ENCODE measurements at regions not wholly inside any gene's neighbourhood (a gene's known extent, or its start where the extent isn't known, plus 50 kb on each side); places are given as distances from the start of the nearest gene placed in this dataset.
"Not testable (repeated sequence)": the region's sequence is repeated elsewhere in the genome, so short reads cannot be mapped to it uniquely, and the experiment has no call there.

- not testable (repeated sequence) for DNase-seq
Measured at GRCh38 chr1:144516172-144516571, 54.7 kb upstream of the NBPF15 start.

GRCh38 chr1:144516906-144517305 lies 55.4 kb upstream of the NBPF15 start:
- not testable (repeated sequence) for DNase-seq

- DNase-seq: not testable (repeated sequence)
Measured at GRCh38 chr1:144518439-144518838, 57.0 kb upstream of the NBPF15 start.

- DNase-seq: not testable (repeated sequence)
Measured at GRCh38 chr1:144519528-144520189, 58.2 kb upstream of the NBPF15 start.

GRCh38 chr1:144523661-144524407 lies 62.4 kb upstream of the NBPF15 start:
- DNase-seq: peak; percentile 77 to 78

GRCh38 chr1:144532156-144532607 lies 60.5 kb upstream of the PPIAL4F start:
- peak; percentile 20 to 51 for DNase-seq

GRCh38 chr1:144533480-144533879 lies 59.2 kb upstream of the PPIAL4F start:
- DNase-seq: not testable (repeated sequence)

- DNase-seq: not testable (repeated sequence)
Measured at GRCh38 chr1:144534286-144534685, 58.4 kb upstream of the PPIAL4F start.

GRCh38 chr1:144536677-144537076 lies 56.0 kb upstream of the PPIAL4F start:
- not testable (repeated sequence) for DNase-seq

- not testable (repeated sequence) for DNase-seq
Measured at GRCh38 chr1:144537234-144537633, 55.5 kb upstream of the PPIAL4F start.

- not testable (repeated sequence) for DNase-seq
Measured at GRCh38 chr1:144538736-144539135, 54.0 kb upstream of the PPIAL4F start.

GRCh38 chr1:144539191-144539960 lies 53.3 kb upstream of the PPIAL4F start:
- not testable (repeated sequence) for DNase-seq

All from CD4-positive, alpha-beta T cell treated with Interleukin-1 beta for 1 hour (primary cell).